WI38 (cell line): ENCODE measurements at regions not wholly inside any gene's neighbourhood (a gene's known extent, or its start where the extent isn't known, plus 50 kb on each side); places are given as distances from the start of the nearest gene placed in this dataset.

ENCODE experiments used
- H3K4me3 ChIP-seq: 2 replicates; pipeline ENCODE4 v1.5.1; 2011; ENCODE audit warnings: low read depth, mild to moderate bottlenecking, control low read depth, low read length
- CTCF ChIP-seq: IDR thresholded peaks from 2 replicates; pipeline ENCODE4 v1.5.1; 2012; ENCODE audit warnings: low read depth, mild to moderate bottlenecking, control low read depth, low read length

GRCh38 chr1:5525597-5526384 lies 466.4 kb downstream of the NPHP4 start:
- H3K4me3 ChIP-seq, result no peak overlapping the region
- no peak for TF ChIP-seq CTCF

GRCh38 chr1:5522531-5523145 lies 469.6 kb downstream of the NPHP4 start:
- no peak for TF ChIP-seq CTCF
- no peak overlapping the region for H3K4me3 ChIP-seq

- no peak overlapping the region for H3K4me3 ChIP-seq
- no peak for TF ChIP-seq CTCF
Measured at GRCh38 chr1:5519366-5520135, 472.7 kb downstream of the NPHP4 start.

GRCh38 chr1:5516756-5517155 lies 475.5 kb downstream of the NPHP4 start:
- no peak overlapping the region for H3K4me3 ChIP-seq
- no peak for TF ChIP-seq CTCF

- no peak for TF ChIP-seq CTCF
- H3K4me3 ChIP-seq, result no peak overlapping the region
Measured at GRCh38 chr1:5515501-5515900, 476.7 kb downstream of the NPHP4 start.

GRCh38 chr1:5514527-5515183 lies 477.6 kb downstream of the NPHP4 start:
- peak; percentile 99 for TF ChIP-seq CTCF
- no peak overlapping the region for H3K4me3 ChIP-seq
